Panc1 (cell line): ENCODE measurements at regions not wholly inside any gene's neighbourhood (a gene's known extent, or its start where the extent isn't known, plus 50 kb on each side); places are given as distances from the start of the nearest gene placed in this dataset.

ENCODE experiments used
- ATAC-seq: fragments of 200-7000 bp; cut with Tn5 transposase; 2 replicates; pipeline ENCODE4 v1.9.1; 2020; ENCODE audit warnings: mild to moderate bottlenecking, moderate library complexity
- BruUV-seq: library from RNA; stranded (reverse); fragments of 400-500 nt; replicated peaks from 2 replicates; lab custom pipeline; 2021; lab: Mats Ljungman, UMichigan
- CTCF ChIA-PET: fragments of 300-600 bp; sonication (Branson Sonifier 250); formaldehyde crosslinking; loops from one replicate; lab custom pipeline; 2022; ENCODE audit warnings: antibody characterized with exemption; lab: Charles Lee
- POLR2A ChIA-PET: fragments of 300-600 bp; sonication (Branson Sonifier 250); formaldehyde crosslinking; loops from one replicate; lab custom pipeline; 2022; ENCODE audit warnings: antibody characterized with exemption; lab: Charles Lee
- DNase-seq: peaks from one replicate; pipeline ENCODE4 v3.0.0-alpha.2; 2010; ENCODE audit warnings: low read depth, low spot score
- H3K27ac ChIP-seq: 2 replicates; pipeline ENCODE4 v1.5.1; 2011; ENCODE audit warnings: mild to moderate bottlenecking, low read length, inconsistent platforms
- H3K27me3 ChIP-seq: fragments of 200-500 bp; sonication (Bioruptor generic); 2 replicates; pipeline ENCODE4 v1.6.0; 2014; ENCODE audit warnings: low read length, inconsistent platforms; ENCODE audit not compliant: control insufficient read depth, insufficient read depth
- H3K36me3 ChIP-seq: fragments of 200-500 bp; sonication (Bioruptor generic); 2 replicates; pipeline ENCODE4 v1.5.1; 2014; ENCODE audit warnings: inconsistent platforms, mild to moderate bottlenecking, low read length, moderate library complexity; ENCODE audit not compliant: control insufficient read depth, insufficient read depth
- H3K4me1 ChIP-seq: 2 replicates; pipeline ENCODE4 v1.5.1; 2011; ENCODE audit warnings: inconsistent platforms, mild to moderate bottlenecking, low read length, moderate library complexity; ENCODE audit not compliant: control insufficient read depth, insufficient read depth
- H3K4me3 ChIP-seq, 2 experiments: 2 replicates each; pipeline ENCODE4 v1.5.1; 2011 to 2012; ENCODE audit warnings: low read depth in 2 of 2, low read length in 2 of 2, mild to moderate bottlenecking in 2 of 2, inconsistent platforms in 1 of 2, moderate library complexity in 1 of 2
- H3K9me3 ChIP-seq: fragments of 200-500 bp; sonication (Bioruptor generic); 2 replicates; pipeline ENCODE4 v1.5.1; 2014; ENCODE audit warnings: low read depth, mild to moderate bottlenecking, inconsistent platforms, low read length, moderate library complexity; ENCODE audit not compliant: control insufficient read depth, insufficient read depth
- CTCF ChIP-seq: fragments of 450-650 bp; IDR thresholded peaks from 2 replicates; pipeline ENCODE4 v1.5.1; 2017; ENCODE audit warnings: mild to moderate bottlenecking
- POLR2AphosphoS5 ChIP-seq: IDR thresholded peaks from 2 replicates; pipeline ENCODE4 v1.6.1; 2012; ENCODE audit warnings: mild to moderate bottlenecking, low read depth, low read length, moderate library complexity
- REST ChIP-seq, 2 experiments: IDR thresholded peaks; 2 replicates each; pipeline ENCODE4 v1.6.1; 2011 to 2012; ENCODE audit warnings: low read depth in 2 of 2, control low read depth in 1 of 2, low read length in 1 of 2, mild to moderate bottlenecking in 1 of 2, moderate library complexity in 1 of 2; ENCODE audit not compliant: insufficient read depth in 1 of 2
- SIN3A ChIP-seq: IDR thresholded peaks from 2 replicates; pipeline ENCODE4 v1.6.1; 2012; ENCODE audit warnings: low read depth, mild to moderate bottlenecking, low read length, moderate library complexity, borderline replicate concordance; ENCODE audit not compliant: insufficient read depth
- TCF7L2 ChIP-seq: IDR thresholded peaks from 2 replicates; pipeline ENCODE4 v1.6.1; 2011; ENCODE audit warnings: mild to moderate bottlenecking, low read depth, low read length, inconsistent platforms
- in situ Hi-C: cut with HindIII; loops from 2 replicates; pipeline ENCODE4 v1.10.0; 2016; ENCODE audit warnings: low sequenced_read_pairs, low pct_unique_long_range_greater_than_20kb
- intact Hi-C: fragments of 100-400 bp; cut with micrococcal nuclease; formaldehyde crosslinking; loops from one replicate; pipeline ENCODE4 v1.10.0; 2022; ENCODE audit not compliant: unreplicated experiment

GRCh38 chrX:149374751-149375150 is 130.4 kb downstream of the IDS start:
- intact Hi-C loops, result no loop called here
- TF ChIP-seq POLR2AphosphoS5 (no peak), REST (IDR thresholded peaks at IDR 0.05; ENCODE audit: insufficient read depth in 1 of 2, low read depth in 2 of 2, low read length in 1 of 2) (no peak), CTCF (no peak), TCF7L2 (no peak), SIN3A (no peak)
- CTCF ChIA-PET, result no interaction called here
- DNase-seq, result no peak
- no peaks in the 10 kb centered on the region for H3K36me3 ChIP-seq
- H3K27ac ChIP-seq, result no peak overlapping the region
- no peaks in the 10 kb centered on the region for H3K9me3 ChIP-seq
- ATAC-seq, result no peak
- no peaks in the 10 kb centered on the region for H3K27me3 ChIP-seq
- BruUV-seq, result no TSS peak
- in situ Hi-C loops, result no loop called here
- H3K4me3 ChIP-seq, result no peak overlapping the region
- H3K4me1 ChIP-seq, result no peaks in the 10 kb centered on the region
- POLR2A ChIA-PET, result no interaction called here

- Histone ChIP-seq H3K4me3 (no peak overlapping the region), H3K27me3 (no peaks in the 10 kb centered on the region), H3K27ac (no peak overlapping the region), H3K4me1 (no peaks in the 10 kb centered on the region), H3K9me3 (no peaks in the 10 kb centered on the region), H3K36me3 (no peaks in the 10 kb centered on the region)
- DNase-seq (no peak), ATAC-seq (no peak)
- TF ChIP-seq REST (IDR thresholded peaks at IDR 0.05; ENCODE audit: insufficient read depth in 1 of 2, low read depth in 2 of 2, low read length in 1 of 2) (no peak), SIN3A (no peak), TCF7L2 (no peak), POLR2AphosphoS5 (no peak), CTCF (no peak)
- CTCF ChIA-PET, result no interaction called here
- intact Hi-C loops, result no loop called here
- BruUV-seq, result no TSS peak
- in situ Hi-C loops, result no loop called here
- POLR2A ChIA-PET, result no interaction called here
Observed at GRCh38 chrX:149372866-149373265, 132.2 kb downstream of the IDS start.
